HG02571 (cell line): ENCODE measurements at regions not wholly inside any gene's neighbourhood (a gene's known extent, or its start where the extent isn't known, plus 50 kb on each side); places are given as distances from the start of the nearest gene placed in this dataset.
"Not testable (repeated sequence)": the region's sequence is repeated elsewhere in the genome, so short reads cannot be mapped to it uniquely, and the experiment has no call there.

Experiments used
- ATAC-seq: cut with Tn5 transposase; IDR thresholded peaks from one replicate; pipeline ENCODE4 v1.9.1; 2021; ENCODE audit warnings: mild to moderate bottlenecking, moderate library complexity; ENCODE audit not compliant: unreplicated experiment

DNA sequence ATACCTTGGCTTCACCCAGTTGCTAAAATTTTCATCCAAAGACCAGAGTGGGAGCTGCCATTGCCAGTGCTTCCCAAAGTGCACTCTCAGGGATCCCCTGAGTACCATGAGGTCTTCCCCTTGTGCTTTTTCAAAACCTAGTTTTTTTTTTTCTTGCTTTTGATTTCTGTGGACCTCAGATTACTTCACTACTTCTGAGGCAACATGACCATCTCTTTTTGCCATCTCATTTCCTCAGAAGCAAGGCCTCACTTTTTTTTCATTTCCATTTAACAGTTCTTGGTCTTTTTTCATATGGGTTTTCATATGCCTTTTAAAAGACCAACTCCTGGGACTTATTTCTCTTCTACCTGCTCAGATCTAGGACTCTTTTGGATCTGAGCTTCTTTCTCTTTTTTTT is 64.1 kb upstream of the MMS22L start:
- ATAC-seq, result no peak

DNA sequence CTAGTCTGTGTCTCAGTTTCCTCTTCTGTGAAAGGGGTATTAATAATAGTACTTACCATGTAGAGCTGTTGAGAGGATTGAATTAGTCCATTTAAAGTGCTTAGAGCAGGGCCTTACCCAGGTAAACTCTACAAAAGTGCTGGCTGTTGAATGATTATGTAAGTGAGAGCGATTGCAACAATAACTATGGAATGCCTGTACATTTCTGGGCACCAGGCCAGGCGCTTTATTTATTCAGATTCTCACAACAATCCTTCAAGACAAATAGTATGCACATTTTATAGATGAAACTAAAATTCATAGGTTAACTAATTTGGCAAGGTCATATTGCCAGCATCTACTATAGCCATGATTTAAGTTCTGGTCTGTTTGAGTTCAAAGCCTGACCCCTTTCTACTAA is 78.3 kb upstream of the MMS22L start:
- no peak for ATAC-seq

DNA sequence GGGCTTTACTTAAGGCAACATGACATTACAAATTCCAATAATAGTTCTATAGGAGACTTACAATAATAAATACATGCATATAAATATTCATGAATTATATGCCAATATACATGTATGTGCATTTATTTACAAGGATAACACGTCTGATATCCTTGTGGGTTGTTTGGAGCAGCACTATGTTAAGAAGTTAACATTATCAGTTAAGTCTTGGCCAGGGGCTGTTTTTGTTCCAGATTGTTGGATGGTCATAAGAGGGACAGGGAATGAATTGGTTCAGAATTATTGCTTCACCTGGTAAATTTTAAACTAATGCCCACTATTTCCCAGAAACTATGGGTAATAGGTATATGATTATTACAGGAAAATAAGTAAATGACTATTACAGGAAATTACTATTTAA is 81.3 kb upstream of the MMS22L start:
- ATAC-seq, result no peak

DNA sequence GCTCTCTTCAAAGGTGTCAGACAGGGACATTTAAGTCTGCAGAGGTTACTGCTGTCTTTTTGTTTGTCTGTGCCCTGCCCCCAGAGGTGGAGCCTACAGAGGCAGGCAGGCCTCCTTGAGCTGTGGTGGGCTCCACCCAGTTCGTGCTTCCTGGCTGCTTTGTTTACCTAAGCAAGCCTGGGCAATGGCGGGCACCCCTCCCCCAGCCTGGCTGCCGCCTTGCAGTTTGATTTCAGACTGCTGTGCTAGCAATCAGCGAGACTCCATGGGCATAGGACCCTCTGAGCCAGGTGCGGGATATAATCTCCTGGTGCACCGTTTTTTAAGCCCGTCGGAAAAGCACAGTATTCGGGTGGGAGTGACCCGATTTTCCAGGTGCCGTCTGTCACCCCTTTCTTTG is 99.1 kb upstream of the MMS22L start:
- ATAC-seq, result not testable (repeated sequence)

DNA sequence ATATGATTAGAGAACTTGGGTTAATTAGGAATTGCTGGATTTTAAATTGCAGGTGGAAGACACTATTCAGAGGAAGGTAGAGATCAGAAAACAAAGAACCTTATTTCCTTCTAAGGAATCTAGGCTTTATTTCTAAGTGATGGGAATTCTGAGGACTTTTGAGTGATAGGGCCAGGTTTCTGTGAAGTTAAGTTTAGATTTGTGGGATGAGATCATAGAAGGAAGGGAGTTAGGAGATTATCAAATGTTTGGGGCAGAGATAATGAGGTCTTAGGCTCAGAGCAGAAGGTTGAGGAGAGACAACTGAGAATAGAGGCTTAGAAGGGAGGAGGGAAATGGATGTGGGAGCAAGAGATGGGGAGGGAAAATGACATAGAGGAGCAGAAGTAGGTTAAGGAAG is 109.7 kb upstream of the MMS22L start:
- no peak for ATAC-seq

DNA sequence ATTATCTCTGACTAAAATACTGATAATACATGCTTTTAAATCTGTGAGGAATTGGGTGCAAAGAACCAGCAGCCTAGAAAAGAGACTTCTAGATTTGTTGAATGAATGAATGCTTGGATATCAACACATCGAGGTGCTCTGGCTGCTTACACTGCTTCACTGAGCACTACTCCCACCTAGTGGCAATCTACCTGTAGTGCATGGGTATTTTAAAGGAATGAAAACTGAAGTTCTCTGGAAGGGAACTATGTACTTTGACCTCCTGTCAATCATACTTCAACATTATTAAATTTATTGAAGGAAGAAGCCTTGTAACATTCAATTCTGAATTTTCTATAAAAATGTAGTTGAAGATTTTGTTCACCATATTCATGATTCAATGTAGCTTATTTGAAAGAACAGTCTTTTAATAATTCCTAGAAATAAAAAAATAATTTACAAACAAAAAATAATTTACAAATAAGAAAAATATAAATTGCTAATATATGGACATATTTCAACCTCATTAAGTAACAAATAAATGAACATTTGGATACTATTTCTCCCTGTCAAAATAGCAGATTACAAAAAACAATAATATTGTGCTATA is 111.2 kb upstream of the MMS22L start:
- ATAC-seq, result peak; percentile 90

DNA sequence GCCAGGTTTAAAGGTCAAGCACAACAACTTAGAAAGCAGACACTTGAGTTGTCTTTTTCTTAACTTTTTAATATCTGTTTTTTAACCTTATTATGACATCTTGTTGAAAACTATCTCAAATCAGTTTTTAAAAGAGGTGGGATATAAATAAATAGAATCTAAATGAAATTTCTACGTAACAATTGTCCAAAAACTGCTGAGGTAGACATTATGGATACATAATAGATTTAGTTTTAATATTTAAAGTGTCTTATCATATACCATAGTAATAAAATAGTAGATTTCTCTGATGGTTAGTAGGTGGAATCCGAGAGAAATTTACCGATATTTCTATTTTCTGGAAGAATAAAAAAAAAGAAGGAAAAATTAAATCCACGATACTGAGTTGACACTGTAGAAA is 113.9 kb upstream of the MMS22L start:
- no peak for ATAC-seq

DNA sequence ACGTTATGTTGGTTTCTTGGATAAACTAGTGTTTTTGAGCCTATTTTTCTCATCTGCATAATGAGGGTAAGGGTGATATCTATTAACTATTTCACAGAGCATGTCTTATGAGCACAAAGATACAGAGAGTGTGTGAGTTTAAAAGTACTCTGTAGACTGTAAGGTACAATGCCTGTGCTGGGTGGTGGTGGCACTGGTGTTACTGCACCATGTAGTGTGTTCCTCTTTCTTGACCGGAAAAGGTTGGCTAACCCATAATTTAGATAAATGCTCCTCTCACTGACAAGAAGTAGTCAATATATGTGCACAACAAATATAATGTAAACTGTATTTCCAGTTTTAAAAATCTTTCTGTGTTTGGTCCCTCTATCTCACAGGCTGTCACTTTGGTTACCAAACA is 116.2 kb upstream of the MMS22L start:
- no peak for ATAC-seq

DNA sequence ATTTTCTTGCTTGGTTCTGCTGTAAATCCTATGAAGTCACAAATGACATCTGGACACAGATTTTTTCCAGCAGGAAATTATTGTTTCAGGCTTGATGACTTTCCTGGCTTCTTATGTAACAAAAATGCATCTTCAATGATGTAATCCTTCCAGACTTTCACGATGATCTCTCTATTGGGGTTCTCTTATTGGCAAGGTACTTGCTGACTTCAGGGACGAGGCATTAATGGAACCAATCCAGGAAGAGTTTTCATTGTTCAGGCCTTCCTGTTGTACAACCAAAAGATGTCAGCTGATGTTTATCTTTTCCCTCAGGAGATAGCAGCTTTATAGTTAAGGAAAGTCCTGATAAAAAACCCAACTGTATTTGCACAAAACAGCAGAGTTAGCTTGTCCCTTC is 118.5 kb upstream of the MMS22L start:
- no peak for ATAC-seq

DNA sequence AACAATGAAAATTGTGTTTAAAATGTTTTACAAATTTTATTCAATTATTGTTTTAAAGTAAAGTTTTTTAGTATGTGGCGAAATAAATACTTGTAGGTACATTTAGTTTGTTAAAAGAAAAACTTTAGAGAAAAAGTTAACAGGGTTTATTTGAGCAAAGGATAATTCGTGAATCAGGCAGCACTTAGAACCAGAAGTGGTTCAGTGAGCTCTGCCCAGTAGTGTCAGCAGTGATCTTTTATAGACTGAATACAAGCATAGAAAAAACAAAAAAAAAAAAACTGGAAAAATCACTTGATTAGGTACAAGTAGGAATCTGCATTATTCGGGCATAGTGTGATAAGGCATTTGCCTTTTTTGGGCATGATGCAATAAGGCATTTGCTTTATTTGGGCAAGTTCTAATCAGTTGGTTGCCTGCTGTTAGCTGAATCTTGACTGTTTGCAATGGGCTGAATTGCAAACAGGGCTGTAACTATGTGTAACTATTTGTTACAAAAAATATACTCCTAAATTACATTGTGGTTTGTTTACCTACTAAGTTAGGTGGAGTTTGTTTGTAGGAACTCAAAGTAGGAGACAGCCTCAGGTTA is 122.9 kb upstream of the MMS22L start:
- ATAC-seq, result no peak

DNA sequence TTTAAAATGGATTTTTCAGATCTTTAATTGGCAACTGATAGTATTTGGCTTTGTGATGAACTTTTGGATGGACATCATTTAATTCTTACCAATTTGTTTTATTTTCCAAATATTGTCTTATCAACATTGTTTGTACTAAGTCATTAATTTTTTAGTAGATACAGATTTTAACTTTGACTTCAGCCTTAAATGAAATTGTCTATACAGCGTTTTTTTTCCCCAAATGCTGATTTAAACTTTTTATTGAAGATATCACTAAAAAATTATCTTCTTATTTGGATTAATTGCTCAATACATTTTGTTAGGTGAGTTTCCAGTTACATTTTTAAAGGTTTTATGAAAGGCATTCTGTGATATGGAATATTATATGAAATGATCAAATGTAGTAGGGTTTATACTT is 123.6 kb upstream of the MMS22L start:
- no peak for ATAC-seq

DNA sequence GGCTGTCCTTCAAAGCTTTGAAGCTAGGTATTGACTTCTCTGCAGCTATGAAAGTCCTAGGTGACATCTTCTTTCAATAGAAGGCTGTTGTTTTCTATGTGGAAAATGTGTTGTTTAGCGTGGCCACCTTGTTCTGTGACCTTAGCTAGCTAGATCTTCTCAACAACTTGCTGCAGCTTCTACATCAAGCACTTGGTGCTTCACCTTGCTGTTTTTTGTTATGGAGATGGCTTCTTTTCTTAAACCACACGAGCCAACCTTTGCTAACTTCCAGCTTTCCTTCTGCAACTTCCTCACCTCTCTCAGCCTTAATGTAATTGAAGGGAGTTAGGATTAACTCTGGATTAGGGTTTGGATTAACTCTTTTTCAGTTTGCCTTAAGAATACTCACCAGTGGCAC is 128.6 kb upstream of the MMS22L start:
- no peak for ATAC-seq

DNA sequence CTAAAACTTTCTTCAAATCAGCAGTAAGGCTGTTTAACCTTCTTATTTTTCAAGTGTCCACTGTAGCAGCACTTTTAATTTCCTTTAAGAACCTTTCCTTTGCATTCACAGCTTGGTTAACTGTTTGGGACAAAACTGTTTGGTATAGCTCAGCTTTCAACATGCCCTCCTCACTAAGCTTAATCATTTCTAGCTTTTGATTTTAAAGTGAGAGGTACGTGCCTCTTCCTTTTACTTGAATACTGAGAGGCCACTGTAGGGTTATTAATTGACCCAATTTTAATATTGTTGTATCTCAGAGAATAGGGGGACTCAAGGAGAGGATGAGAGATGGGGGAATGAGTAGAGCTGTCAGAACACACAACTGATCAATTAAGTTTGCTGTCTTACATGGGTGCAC is 129.5 kb upstream of the MMS22L start:
- no peak for ATAC-seq

DNA sequence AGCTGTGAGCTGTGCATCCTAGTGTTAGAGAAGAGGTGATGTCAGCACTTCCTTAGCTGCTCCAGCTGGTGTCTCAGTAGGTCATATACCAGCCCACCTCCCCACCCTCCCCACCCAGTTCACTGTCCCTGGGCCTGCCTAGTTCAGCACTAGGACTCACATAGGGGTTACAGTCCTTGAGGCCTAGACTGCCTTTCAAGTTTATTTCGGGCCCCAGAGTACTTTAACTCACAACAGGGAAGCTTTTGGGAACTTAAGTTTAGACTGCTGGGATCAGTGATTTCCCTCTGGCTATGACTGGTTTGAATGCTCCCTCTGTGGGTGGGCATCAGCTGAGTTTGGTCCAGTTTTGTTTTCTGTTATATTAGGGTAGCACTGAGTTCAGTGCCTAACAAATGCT is 139.2 kb upstream of the MMS22L start:
- ATAC-seq, result no peak

DNA sequence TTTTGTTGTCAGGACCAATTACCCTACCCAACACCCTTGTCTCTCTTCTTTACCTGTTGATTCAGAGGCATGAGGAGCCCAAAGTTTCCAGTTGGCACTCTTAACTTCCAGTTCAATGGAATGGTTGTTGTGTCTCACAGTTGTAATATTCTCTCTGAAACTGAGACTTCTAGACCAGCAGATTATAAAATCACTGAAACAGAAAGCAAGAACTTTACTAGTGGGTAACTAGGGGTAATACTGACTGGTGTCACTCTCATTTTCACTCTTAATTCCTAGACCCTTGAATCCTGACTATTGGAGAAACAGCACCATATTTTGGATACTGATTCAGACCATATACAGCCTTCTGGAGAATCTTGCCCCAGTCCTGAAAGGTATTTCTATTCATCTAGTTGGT is 140.2 kb upstream of the MMS22L start:
- peak; percentile 78 for ATAC-seq

DNA sequence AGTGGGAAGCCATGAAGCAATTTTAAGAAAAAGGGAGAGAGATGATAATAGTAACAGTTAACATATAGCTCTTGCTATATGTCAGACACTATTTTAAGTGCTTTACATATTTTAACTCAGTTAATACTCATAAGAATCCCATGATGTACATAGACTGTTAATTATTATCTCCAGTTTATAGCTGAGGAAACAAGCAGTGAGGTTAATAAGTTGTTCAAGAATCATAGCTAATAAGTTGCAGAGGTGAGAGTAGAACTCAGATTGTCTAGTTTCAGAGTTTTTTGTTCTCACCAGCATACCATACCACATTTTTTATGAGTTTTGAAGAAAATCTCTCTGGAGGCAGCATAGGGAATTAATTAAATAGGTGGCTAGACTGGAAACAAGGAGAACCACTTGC is 144.6 kb upstream of the MMS22L start:
- no peak for ATAC-seq

DNA sequence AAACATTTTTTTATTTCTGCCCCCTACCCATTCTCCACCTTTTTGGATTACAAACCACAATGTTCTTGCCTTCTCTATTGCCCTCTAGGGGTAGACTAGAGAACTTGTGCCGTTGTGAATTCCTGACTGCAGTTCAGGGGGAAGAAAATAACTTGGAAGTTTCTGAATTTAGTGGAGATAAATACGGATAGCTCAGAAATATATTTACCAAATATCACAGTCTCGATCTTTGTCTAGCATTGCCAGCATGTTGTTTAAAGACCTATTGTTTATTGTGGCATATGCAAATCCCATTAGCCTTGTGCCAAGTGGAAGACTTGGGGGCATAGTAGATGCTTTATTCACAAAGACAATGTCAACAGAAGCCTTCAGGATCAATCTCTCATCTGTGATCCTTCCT is 154.1 kb upstream of the MMS22L start:
- peak; percentile 52 for ATAC-seq

DNA sequence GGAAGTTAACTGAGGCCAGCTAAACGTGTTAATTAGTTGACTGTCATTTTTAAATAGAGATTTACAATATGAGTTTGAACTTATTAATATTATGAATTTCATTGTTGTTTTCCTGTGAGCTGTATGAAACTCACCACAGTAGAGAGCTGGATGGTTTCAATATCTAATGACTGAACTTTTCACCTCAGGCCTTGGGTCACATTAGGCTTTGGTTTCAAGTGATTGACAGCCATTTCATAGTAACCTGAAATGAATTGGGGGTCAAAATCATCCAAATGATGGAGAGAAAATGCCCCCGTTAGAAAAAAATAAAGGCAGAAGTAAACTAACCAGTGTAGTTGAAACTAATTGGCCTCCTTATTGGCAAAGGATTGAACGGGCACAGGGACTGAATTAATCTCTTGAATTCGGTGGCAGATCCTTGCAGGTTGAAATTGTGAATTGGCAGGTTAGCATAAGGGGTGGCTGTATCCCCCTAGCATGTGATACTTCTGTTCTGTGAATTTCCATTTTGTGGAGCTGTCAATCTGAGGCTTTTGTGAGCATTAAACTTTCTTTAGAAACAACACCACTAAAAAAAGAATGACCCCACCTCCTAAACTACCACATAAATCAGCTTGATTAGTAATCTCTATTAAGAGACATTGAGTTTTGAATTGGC is 155.1 kb upstream of the MMS22L start:
- ATAC-seq, result peak; percentile 57

DNA sequence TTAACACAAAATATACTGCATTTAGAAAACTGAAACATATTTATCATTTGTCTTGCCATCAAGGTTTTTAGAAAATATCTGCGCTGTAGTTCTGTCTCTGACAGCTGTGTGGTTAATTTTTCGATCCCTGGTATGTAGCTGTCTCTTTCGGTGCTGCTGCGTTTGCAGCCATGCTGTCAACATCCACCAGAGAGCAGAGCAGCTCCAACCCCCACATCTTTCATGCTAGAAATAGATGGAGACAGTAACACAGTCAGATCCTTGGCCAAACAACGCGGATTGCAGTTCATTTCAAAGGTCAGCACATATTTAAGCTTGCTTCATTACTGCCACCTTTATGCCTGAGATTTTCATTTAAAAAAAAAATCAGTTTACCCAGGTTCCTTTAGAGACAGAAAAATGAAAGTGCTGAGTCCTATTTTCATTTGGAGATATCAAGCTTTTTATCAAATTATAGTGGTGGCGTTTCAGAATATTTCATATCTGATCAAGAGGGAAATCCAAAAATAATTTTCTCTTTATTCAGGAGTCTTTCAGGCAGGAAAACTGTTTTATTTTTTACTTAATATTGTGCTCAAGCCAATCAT is 157.7 kb upstream of the MMS22L start:
- ATAC-seq, result no peak

DNA sequence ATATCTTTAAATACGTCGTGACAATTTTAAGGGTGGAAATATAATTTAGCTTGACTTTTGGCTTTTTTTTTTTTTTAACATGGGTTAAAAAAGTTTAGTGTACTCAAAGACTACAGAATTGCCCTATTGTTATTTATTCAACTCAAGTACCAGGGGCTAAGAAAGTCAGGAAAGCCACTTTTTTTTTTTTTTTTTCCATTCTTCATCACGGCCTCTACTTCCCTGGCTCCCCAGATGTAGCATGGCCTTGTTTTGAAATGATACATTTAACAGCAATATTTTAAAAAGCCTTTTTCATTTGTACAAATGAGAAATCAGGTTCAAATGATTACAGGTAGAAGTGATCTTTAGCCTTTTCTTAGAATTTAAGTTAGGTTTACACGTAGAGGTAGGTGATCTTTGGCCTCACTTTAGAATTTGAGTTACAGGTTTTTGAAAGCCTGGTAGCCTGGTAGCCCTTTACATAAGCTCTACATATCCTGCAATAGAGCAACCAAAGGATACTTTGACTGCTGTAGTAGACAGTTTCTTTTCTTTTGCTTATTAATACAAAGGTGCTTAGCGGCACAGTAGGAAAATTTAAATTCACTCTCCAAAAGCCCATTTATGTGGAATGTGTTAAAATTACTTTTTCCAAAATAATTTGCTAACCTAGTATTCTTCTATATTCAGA is 160.5 kb upstream of the MMS22L start:
- ATAC-seq, result no peak

DNA sequence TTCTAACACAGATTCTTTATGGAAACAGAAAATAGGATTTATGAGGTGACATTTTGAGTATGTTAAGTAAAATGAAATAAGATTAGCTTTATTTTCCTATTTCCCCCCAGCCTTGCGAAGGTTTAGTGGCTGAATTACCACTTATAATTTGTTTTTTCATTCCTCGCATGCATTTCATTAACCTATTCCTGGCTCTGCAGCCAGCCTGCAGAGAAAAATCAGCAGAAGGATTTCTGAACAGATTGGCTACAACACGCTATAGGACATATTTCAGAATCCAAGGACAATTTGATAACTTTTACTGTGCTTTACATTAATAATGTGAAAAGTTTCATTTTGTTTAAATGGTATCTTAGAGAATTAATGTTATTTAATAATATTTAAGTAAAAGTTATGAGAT is 162.4 kb upstream of the MMS22L start:
- ATAC-seq, result no peak

DNA sequence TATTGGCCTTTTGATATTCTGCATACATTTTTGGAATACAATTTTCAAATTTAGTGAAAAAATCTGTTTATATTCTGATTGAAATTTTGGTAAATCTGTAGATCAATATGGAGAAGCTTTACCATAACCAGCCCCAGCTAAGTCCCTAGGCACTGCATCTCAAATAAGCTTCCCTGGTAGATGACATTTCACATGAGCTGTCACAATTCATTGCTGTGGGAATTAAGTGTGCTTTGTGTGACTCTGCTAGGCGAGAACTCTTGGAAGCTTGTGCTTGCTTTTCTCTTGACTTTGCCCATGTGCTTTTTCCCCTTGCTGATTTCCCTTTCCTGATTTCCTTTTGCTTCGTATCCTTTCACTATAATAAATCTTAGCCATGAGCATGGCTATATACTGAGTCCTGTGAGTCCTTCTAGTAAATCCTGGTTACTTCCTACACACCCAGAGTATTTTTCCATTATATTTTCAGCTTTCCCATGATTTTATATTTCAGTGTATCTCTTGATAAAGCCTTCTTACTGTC is 166.5 kb upstream of the MMS22L start:
- no peak for ATAC-seq
